ENCODE measurements at regions not wholly inside any gene's neighbourhood (a gene's known extent, or its start where the extent isn't known, plus 50 kb on each side); places are given as distances from the start of the nearest gene placed in this dataset.
"Not testable (repeated sequence)": the region's sequence is repeated elsewhere in the genome, so short reads cannot be mapped to it uniquely, and the experiment has no call there.

GRCh38 chr5:34096033-34096432, 53.0 kb upstream of the C1QTNF3 start:
- TF ChIP-seq, protein P1, sequence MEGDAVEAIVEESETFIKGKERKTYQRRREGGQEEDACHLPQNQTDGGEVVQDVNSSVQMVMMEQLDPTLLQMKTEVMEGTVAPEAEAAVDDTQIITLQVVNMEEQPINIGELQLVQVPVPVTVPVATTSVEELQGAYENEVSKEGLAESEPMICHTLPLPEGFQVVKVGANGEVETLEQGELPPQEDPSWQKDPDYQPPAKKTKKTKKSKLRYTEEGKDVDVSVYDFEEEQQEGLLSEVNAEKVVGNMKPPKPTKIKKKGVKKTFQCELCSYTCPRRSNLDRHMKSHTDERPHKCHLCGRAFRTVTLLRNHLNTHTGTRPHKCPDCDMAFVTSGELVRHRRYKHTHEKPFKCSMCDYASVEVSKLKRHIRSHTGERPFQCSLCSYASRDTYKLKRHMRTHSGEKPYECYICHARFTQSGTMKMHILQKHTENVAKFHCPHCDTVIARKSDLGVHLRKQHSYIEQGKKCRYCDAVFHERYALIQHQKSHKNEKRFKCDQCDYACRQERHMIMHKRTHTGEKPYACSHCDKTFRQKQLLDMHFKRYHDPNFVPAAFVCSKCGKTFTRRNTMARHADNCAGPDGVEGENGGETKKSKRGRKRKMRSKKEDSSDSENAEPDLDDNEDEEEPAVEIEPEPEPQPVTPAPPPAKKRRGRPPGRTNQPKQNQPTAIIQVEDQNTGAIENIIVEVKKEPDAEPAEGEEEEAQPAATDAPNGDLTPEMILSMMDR (conservative IDR thresholded peaks at IDR 0.05; ENCODE audit: low read depth in 2 of 2): not testable (repeated sequence)
- not testable (repeated sequence) for TF ChIP-seq POLR2AphosphoS5 (IDR thresholded peaks at IDR 0.05; ENCODE audit: low read depth); EZH2 (IDR thresholded peaks at IDR 0.05; ENCODE audit: low read depth, unreplicated experiment); EZH2phosphoT487 (IDR thresholded peaks at IDR 0.05; ENCODE audit: unreplicated experiment); STAT1 (IDR thresholded peaks at IDR 0.05; ENCODE audit: unreplicated experiment); CREB1 (CRISPR knock-in tag; IDR thresholded peaks at IDR 0.05; ENCODE audit: low read depth)
- TF ChIP-seq, protein P2, sequence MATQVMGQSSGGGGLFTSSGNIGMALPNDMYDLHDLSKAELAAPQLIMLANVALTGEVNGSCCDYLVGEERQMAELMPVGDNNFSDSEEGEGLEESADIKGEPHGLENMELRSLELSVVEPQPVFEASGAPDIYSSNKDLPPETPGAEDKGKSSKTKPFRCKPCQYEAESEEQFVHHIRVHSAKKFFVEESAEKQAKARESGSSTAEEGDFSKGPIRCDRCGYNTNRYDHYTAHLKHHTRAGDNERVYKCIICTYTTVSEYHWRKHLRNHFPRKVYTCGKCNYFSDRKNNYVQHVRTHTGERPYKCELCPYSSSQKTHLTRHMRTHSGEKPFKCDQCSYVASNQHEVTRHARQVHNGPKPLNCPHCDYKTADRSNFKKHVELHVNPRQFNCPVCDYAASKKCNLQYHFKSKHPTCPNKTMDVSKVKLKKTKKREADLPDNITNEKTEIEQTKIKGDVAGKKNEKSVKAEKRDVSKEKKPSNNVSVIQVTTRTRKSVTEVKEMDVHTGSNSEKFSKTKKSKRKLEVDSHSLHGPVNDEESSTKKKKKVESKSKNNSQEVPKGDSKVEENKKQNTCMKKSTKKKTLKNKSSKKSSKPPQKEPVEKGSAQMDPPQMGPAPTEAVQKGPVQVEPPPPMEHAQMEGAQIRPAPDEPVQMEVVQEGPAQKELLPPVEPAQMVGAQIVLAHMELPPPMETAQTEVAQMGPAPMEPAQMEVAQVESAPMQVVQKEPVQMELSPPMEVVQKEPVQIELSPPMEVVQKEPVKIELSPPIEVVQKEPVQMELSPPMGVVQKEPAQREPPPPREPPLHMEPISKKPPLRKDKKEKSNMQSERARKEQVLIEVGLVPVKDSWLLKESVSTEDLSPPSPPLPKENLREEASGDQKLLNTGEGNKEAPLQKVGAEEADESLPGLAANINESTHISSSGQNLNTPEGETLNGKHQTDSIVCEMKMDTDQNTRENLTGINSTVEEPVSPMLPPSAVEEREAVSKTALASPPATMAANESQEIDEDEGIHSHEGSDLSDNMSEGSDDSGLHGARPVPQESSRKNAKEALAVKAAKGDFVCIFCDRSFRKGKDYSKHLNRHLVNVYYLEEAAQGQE (IDR thresholded peaks at IDR 0.05; ENCODE audit: unreplicated experiment): not testable (repeated sequence)

Measured in GM23338 (cell line).